ENCODE measurements at regions not wholly inside any gene's neighbourhood (a gene's known extent, or its start where the extent isn't known, plus 50 kb on each side); places are given as distances from the start of the nearest gene placed in this dataset.

- no peak for TF ChIP-seq CTCF (conservative IDR thresholded peaks at IDR 0.05)
- H3K27ac ChIP-seq: no peak overlapping the region
These were observed 1088.7 kb upstream of the AUTS2 start for GRCh38 chr7:68509603-68510002.

GRCh38 chr7:68511281-68511680, 1087.0 kb upstream of the AUTS2 start:
- no peak overlapping the region for H3K27ac ChIP-seq
- no peak for TF ChIP-seq CTCF (conservative IDR thresholded peaks at IDR 0.05)

GRCh38 chr7:68512466-68512865, 1085.8 kb upstream of the AUTS2 start:
- H3K27ac ChIP-seq: no peak overlapping the region
- no peak for TF ChIP-seq CTCF (conservative IDR thresholded peaks at IDR 0.05)

GRCh38 chr7:68518060-68518459, 1080.2 kb upstream of the AUTS2 start:
- TF ChIP-seq CTCF (conservative IDR thresholded peaks at IDR 0.05): no peak
- H3K27ac ChIP-seq: no peak overlapping the region

GRCh38 chr7:68524126-68524525, 1074.1 kb upstream of the AUTS2 start:
- no peak for TF ChIP-seq CTCF (conservative IDR thresholded peaks at IDR 0.05)

GRCh38 chr7:68529221-68529620, 1069.1 kb upstream of the AUTS2 start:
- no peak overlapping the region for H3K27ac ChIP-seq
- no peak for TF ChIP-seq CTCF (conservative IDR thresholded peaks at IDR 0.05)

More at GRCh38 chr7:68524126-68524525, 1074.1 kb upstream of the AUTS2 start:
- H3K27ac ChIP-seq: no peak overlapping the region

GRCh38 chr7:68535266-68535665, 1063.0 kb upstream of the AUTS2 start:
- TF ChIP-seq CTCF (conservative IDR thresholded peaks at IDR 0.05): no peak
- H3K27ac ChIP-seq: no peak overlapping the region; the same call in 1 of the 2 replicates

All from VCaP (cell line).